Renal cortex interstitium (tissue), 11 donors: ENCODE measurements at regions not wholly inside any gene's neighbourhood (a gene's known extent, or its start where the extent isn't known, plus 50 kb on each side); places are given as distances from the start of the nearest gene placed in this dataset.
"Not testable (repeated sequence)": the region's sequence is repeated elsewhere in the genome, so short reads cannot be mapped to it uniquely, and the experiment has no call there.

ENCODE experiments used
- DNase-seq, 11 donors: peaks; one replicate each; pipeline ENCODE4 v3.0.0-alpha.2; 2013; ENCODE audit warnings: low read depth in 9 of 11, low spot score in 4 of 11; ENCODE audit errors: extremely low read depth in 1 of 11

DNA sequence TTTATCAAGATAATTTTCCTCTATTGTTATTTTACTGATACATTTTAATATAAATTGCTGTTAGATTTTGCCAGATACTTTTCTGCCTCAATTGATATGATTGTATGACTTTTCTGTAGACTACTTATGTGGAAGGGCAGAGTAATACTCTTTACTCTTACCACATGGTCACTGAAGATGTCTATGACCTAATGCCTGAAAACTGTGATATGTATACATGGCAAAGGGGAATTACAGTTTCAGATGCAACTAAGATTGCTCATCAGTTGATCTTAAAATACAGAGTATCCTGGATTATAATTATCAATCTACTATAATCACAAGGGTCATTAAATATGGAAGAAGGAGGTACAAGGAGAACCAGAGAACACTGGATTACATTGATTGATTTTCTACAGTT, 1528.0 kb downstream of the BRINP3 start:
- no peak for DNase-seq

DNA sequence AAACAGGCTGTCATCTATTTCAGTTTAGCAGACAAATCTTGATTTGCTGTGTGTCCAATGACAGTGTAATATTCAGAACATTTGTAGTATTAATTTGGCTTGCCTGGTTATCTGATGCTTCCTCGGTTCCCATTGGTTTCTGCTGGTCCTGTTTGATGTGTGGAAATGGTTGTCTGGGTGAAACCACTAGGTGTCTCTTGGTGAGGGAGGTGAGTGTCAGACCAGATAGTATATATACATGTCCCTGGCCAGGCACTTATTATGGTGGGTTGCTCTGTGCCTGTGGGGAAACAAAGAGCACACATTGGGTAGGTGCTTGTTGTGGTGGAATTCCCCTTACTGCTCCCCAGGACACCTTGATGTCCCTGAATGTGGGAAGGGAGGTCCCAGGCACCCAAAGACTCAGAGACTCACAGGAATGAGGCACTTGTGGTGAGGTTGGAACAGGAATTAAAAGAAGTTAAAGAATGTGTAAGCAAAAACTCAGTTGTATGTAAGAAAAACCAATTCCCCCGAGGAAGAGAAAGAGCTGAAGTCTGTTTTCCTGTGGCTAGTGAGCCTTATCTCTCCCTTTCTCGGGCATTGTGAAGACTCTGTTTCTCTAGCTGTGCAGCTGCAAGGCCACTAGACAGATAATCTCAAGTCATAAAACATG, 1519.1 kb downstream of the BRINP3 start:
- DNase-seq = no peak

DNA sequence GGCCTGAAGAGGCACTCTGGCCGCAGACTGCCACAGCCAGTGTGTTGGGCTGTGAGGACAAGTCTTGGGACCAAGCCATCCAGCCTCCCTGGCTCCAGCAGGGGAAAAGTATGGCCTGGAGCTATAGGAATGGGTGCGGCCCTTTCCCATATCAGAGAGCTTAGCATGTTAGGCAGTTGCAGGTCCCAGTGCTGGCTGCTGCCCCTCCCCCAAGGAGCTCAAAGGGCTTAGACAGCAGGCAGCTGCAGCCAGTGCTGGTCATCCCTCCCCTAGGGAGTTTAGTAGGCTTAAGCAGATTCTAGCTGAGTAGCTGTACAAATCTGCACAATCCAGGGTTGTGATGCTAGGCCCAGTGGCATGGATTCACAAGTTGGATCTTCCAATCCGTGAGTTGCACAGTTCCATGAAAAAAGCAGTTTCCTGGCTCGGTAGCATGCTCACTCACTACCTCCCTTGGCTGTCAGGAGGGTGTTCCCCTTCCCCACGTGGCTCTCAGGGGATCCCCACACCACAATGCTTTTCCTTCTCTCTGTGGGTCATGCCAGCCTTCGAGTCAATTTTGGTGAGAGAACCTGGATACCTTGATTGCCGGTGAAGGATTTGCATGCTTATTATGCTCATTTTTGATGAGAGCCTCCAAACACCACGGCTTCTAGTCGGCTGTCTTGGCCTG, 1490.8 kb downstream of the BRINP3 start:
- no peak for DNase-seq

DNA sequence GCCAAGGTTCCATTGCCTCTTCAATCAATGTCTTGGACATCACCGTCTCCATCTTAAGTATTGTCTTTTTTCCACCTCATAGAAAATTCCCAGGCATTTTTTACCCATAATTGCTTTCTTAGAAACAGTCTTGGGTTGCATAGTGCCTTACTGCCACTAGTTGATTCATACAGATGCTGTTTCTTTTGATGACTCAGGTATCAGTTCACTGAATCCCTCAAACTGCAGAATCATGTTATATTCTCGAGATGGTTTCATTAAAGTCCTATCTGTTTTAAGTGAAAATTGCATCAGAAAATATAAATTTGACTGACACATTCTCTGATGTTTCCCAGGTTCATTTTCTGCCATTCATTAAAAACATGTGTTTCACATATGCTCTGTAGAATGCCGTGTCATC, 1489.1 kb downstream of the BRINP3 start:
- no peak for DNase-seq

DNA sequence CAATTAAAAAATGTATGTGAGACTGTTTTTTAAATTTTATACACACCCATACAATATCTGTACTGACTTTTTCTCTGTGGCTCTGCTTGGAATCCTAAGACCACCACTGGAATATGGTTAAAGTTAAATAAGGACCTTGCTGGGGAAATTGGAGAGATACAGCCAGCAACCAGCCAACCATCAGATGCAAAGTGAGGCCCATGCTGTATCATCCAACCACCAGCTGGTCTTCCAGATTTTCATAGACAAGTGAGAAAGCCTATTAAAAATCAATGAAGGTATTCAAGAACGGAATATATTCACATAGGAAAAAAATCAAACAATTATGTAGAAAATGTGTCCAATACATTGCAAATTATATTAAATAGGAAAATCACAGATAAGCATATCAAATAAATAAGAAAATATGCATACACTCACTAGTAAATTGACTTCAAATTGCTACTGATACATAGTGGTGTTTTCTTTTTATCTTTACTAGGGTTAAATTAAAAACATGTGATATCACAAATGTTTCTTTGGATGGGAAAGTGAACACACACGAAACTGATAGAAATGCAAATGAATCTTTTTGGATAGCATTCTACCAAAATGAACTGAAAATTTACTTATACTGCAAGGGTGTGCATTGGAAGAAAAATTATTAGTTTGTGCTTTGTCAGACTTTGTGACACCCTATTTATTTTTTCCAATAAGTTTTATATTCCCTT, 1486.3 kb downstream of the BRINP3 start:
- DNase-seq = no peak

DNA sequence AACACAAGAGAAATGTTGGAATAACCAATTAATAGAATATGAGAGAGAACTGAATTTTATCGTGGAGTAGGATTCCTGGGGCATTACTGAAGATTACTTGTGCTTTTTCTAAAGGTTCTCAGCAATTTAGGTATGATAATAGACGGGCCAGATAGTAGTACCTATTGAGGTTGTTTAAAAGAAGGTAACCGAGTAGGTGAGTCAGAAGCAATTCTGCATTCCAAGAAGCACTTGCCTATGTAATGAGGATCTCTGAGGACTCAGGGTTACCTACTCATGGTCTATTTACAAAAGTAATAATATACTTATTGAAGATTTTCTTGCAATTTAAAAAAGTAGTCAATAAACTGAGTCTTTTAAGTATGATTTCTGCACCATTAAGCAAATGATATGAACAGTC, 1469.8 kb downstream of the BRINP3 start:
- DNase-seq = no peak

DNA sequence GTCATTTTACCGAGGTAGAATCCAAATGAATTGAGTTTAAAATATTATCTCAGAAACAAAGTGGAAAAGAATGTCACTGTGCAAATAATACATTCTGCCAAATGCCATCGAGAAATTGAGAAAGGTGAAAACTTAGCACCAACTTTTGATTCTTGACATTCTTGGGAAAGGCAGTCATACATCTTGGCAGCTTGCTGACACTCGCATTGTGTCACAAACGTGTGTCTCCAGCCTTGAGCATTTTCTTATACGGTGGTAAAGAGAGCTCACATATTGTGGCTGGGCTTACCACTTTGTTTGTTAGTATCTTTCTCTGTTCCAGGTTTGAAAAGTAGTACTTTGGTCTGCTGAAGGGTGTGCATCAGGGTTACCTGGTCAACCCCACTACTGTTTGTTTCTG, 1456.1 kb downstream of the BRINP3 start:
- DNase-seq = no peak

DNA sequence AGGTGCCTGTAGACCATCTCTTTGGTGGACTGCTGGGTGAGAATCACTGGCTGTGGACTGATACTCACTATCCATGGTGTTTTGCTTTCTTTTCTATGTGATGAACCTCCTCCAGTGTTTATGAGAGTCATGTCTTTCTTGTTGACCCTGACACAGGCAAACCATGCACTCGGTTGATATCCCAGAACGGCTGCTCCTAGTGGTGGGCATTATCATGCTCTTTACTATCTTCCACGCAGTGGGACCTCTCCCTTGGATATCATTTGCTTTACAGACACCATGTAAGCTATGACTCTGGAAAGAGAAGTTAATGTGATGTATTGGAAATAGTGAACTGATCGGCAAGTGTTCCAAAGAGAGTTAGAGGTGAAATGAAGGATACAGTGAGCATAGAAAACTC, 1455.6 kb downstream of the BRINP3 start:
- DNase-seq = no peak

DNA sequence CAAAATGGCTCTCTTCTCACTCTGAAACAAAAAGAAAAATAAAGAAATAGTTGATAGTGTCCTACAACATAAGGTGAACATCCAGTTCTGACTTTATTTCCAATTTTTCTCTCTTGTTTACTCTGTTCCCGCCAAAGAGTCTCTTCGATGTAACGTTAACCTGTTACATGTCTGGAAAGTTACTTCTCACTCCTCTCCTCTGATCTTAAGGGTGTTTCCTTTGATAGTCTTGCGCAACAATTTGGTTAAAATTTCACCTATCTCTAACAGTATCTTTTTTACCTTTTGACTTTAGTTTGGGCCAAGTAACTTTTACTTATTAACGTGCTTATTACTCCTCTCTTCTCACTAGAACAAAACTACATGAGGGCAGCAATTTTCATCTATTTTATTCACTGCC, 1450.2 kb downstream of the BRINP3 start:
- no peak for DNase-seq

DNA sequence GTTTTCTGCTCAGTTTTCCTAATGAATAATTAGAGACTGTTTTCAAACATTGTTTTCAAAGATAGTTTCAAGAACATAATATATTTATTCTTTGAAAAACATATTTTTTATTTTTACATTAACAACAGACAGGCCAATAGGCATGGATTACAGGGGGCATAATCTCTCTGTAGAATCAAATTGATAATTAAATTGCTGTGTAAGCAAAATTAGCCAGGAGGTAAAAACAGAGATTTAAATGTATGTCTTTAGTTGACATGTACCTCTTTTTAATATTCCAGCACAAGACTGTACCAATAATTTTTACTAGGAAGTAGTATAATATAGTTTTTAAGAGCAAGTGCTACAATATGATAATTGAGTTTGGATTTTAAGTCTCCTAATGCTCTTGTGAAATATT, 1444.5 kb downstream of the BRINP3 start:
- DNase-seq = no peak

DNA sequence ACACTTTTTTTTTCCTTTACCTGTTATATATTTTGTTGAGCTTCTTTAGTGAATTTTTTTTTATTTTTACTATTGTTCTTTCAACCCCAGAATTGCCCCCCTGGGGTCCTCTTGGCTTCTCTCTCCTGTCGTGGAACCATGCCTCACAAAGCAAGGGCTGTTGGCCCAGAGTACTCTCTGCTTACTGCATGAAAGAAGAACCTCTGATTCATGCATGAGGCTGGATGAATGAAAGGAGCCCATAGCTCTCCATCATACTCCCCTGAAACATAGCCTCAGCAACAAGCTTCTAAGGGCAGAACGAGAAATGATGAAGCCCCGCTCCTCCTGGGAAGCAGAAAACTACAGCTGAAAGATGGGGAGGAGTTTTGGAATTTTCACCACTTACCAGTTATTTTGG, 1441.0 kb downstream of the BRINP3 start:
- DNase-seq = no peak

DNA sequence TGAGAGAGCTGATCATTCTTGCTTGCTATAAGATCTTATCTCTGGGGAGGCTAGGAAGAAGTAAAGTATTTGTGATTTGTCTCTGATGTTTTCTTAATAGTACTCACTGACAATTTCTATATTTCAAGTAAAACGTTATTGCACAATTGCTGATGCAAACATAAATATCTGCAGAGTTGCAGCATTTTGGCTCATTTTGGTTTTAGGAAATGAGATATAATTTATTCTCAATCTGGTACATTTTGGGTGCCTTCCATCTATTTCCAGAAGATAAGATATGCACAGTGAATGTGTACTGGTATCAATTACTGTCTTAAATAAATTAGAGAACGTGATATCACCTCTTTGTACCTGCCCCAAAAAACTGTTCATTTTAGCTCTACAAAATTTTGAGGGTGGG, 1431.5 kb downstream of the BRINP3 start:
- no peak for DNase-seq

DNA sequence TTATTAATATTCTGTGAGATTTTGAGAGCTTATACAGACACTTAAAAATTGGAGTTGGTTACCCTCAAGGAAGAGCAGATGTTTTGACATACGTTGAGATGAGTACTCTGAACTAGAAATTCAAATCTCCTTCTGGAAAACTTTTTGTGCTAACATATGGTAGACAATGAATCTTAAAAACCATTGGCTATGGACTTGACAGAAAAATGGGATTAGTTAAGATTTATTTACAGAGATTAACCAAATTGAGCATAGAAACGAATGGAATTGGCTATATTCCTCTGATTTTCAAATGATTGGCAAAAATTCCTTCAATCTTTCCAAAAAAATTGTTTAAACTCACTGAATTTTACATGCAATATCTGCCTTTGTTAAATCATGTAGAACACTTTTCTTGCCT, 1392.9 kb downstream of the BRINP3 start:
- no peak for DNase-seq

DNA sequence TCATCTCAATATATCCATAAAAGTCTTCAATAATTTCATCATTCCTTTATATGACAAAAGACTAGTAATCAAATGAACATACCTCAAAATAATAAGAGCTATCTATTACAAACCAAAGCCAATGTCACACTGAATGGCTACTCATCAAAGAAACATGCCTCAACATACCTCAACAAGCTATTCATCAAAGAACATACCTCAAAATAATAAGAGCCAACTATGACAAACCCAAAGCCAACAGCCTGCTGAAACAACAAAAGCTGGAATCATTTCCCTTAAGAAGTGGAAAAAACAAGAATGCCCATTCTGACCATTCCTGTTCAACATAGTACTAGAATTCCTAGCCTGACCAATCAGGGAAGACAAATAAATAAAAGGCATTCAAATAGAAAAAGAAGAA, 1373.7 kb downstream of the BRINP3 start:
- no peak for DNase-seq

DNA sequence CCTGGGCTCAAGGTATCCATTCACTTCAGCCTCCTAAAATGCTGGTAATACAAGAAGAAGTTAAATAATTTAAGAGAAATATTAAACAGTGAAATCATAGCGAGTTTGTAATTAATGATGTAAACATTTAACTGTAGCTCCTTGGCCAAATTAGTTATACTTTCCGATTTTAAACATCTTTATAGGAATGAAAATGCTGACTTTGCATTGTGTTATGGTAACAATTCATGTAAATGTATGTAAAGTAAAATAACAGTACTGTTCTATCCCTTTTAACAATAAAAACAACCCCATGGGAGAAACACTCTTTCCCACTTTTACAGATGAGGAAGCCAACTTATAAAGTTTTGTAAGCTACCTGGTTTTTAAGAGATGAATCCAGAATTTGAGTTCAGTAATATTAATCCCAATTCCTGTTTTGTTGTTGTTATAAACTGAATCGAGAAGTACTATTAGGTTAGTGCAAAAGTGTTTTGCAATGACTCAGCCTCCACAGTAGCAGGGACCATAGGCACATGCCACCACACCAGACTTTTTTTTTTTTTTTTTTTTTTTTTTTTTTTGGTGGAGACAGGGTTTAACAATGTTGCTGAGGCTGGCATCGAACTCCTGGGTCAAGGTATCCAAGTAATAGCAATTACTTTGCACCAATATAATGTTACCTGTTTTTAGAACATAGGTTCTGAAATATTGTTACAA, 1360.4 kb downstream of the BRINP3 start:
- DNase-seq = no peak

DNA sequence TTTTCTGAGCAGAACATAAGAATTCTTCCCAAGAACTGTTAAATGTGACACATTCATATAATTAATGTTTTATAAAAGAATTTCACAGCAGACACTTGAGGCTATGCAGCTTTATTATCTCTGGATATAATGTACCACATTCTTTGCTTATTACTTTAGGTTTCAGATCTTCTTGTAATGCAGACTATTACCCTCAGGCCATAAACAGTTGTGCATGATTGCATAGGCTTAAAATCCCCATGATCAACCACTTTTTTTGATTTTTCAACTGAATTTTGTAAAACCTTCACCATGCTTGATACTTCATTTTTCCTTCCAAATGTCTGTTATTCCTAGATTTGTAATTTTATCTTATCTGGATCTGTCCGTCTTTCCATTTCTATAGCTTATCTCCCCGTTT, 1355.7 kb downstream of the BRINP3 start:
- DNase-seq = no peak

DNA sequence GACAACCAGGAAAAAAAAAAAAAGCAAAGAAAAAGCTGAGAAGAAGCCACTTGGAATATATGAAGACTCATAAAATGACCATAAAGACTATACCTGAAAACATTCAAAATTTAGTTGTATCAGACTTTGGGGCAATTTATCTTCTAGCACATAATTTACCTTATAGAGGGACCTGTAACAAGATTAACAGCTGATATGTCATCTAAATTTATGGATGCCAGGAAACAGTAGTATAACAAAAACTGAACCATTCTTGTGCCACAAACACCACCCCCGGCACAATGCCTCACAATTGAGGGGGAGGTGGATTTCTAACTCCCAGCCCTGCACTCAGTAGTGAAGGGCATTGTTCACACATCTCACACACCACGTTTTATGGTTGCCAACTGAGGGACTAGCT, 1352.0 kb downstream of the BRINP3 start:
- DNase-seq = no peak

DNA sequence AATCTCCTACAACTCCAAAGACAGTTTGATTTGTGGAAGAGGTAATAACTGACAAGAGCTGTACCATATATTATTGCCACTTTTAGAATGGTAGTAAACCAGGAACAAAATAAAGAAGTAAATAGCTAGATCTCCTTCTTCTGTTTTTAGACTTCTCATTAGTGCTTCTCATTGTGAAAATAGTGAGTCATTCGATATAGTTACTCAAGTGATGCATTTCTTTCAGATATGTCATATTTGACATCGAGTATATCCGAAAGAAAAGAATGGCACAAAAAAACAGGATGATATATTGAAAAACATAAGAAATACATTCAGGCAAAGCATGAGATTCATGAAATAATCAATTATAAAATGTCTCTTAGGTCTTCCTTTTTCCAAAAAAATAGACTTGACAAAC, 1346.1 kb downstream of the BRINP3 start:
- no peak for DNase-seq

DNA sequence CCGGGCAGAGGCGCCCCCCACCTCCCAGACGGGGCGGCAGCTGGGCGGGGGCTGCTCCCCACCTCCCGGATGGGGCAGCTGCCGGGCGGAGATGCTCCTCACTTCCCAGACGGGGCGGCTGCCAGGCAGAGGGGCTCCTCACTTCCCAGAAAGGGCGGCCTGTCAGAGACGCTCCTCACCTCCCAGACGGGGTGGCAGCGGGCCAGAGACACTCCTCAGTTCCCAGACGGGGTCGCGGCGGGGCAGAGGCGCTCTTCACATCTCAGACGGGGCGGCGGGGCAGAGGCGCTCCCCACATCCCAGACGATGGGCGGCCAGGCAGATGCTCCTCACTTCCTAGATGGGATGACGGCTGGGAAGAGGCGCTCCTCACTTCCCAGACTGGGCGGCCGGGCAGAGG, 1337.9 kb downstream of the BRINP3 start:
- DNase-seq = not testable (repeated sequence)

DNA sequence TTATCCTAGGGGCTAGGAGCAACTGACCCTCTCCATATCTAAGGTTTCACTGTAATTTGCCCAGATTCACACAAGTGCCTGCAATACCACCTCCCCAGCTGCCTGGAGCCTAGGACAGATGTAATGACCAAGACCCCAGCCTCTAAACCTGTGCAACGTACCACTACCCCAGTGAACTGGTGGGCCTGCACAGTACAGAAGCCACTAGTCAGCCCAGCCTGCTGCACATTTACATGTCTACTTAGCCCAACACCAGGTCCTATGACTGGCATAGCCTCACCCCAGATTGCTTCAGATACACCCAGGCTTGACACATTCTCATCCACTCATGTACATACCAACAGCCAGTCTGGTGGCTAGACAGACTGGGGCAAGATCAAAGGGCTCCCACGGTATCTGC, 1336.6 kb downstream of the BRINP3 start:
- no peak for DNase-seq
